ENCODE measurements at regions not wholly inside any gene's neighbourhood (a gene's known extent, or its start where the extent isn't known, plus 50 kb on each side); places are given as distances from the start of the nearest gene placed in this dataset.
"Not testable (repeated sequence)": the region's sequence is repeated elsewhere in the genome, so short reads cannot be mapped to it uniquely, and the experiment has no call there.

- not testable (repeated sequence) for DNase-seq
Observed at GRCh38 chr1:121573881-121574504, 389.2 kb downstream of the SRGAP2C start.

DNA sequence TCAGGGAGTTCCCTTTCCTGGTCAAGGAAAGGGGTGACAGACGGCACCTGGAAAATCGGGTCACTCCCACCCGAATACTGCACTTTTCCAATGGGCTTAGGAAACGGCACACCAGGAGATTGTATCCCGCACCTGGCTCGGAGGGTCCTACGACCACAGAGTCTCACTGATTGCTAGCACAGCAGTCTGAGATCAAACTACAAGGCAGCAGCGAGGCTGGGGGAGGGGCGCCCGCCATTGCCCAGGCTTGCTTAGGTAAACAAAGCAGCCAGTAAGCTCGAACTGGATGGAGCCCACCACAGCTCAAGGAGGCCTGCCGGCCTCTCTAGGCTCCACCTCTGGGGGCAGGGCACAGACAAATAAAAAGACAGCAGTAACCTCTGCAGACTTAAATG lies 389.7 kb downstream of the SRGAP2C start:
- not testable (repeated sequence) for DNase-seq

DNA sequence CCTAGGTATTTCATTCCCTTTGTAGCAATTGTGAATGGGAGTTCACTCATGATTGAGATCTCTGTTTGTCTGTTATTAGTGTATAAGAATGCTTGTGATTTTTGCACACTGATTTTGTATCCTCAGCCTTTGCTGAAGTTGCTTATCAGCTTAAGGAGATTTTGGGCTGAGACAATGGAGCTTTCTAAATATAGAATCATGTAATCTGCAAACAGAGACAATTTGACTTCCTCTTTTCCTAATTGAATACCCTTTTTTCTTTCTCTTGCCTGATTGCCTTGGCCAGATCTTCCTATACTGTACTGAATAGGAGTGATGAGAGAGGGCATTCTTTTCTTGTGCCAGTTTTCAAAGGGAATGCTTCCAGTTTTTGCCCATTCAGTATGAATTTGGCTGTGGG lies 398.1 kb downstream of the SRGAP2C start:
- DNase-seq: not testable (repeated sequence)

- DNase-seq: no peak
Observed at GRCh38 chr1:121586369-121587229, 401.8 kb downstream of the SRGAP2C start.

DNA sequence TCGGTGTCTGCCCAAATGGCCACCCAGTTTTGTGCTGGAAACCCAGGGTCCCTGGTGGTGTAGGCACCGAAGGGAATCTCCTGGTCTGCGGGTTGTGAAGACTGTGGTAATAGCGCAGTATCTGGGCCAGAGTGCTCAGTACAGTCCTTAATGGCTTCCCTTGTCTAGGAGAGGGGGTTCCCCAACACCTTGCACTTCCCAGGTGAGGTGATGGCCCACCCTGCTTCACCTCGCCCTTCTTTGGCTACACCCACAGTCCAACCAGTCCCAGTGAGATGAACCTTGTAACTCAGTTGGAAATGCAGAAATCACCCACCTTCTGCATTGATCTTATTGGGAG lies 402.4 kb downstream of the SRGAP2C start:
- no peak for DNase-seq

DNA sequence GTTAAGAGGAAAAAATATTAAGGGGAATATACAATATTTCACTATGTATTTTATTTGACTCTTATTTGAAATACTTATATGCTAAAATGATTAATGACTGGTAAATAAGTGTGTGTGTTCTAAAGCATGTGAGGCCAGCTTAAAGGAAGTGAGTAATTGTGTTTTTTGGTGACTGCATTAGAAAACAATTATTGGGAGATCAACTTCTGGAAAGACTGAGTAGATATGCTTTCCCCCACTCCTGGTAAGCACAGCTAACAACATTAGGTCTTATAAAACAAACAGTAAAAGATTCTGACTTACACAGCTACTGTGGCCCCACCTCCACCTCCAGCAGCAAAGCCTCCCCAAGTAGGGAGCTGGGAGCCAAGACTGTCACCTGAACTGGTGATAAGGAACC lies 403.0 kb downstream of the SRGAP2C start:
- DNase-seq: no peak

- DNase-seq: no peak
Observed at GRCh38 chr1:121594096-121594495, 409.3 kb downstream of the SRGAP2C start.

- no peak for DNase-seq
Observed at GRCh38 chr1:121595089-121595488, 410.3 kb downstream of the SRGAP2C start.

GRCh38 chr1:121604843-121605444 lies 420.2 kb downstream of the SRGAP2C start:
- not testable (repeated sequence) for DNase-seq

DNA sequence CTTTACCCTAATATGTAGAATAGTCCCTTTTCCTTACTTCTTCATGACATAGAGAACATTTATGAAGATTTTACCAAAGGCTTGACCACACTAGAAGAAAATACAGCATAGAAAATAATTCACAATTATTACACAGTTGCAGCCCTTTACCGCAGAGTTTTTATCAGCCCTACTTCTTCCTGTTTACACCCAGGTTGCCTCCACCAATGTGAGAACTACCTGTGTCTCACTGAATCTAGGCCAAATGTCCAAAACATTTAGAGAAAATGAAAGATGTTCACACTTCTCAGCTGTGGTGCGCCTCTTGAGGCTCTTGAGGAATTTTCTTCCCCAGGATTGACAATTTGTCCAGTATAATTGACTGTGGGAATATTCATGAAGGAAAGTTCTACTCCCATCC lies 422.7 kb downstream of the SRGAP2C start:
- DNase-seq: not testable (repeated sequence)

Measured in effector CD8-positive, alpha-beta T cell (primary cell).